NCI-H446 (cell line): ENCODE measurements at regions not wholly inside any gene's neighbourhood (a gene's known extent, or its start where the extent isn't known, plus 50 kb on each side); places are given as distances from the start of the nearest gene placed in this dataset.
"Not testable (repeated sequence)": the region's sequence is repeated elsewhere in the genome, so short reads cannot be mapped to it uniquely, and the experiment has no call there.

Source experiments
- DNase-seq, 2 experiments: peaks; one replicate each; lab custom pipeline; 2025; lab: John Stamatoyannopoulos, UW

GRCh38 chrX:75673468-75673867, 111.6 kb downstream of the MAGEE2 start:
- no peak for DNase-seq

GRCh38 chrX:75655627-75656026, 129.4 kb downstream of the MAGEE2 start:
- DNase-seq = no peak

GRCh38 chrX:75649829-75650228, 127.0 kb upstream of the ZDHHC15 start:
- no peak for DNase-seq

- no peak for DNase-seq
Measured at GRCh38 chrX:75648803-75649588, 126.2 kb upstream of the ZDHHC15 start.

- no peak for DNase-seq
Measured at GRCh38 chrX:75642811-75643361, 120.0 kb upstream of the ZDHHC15 start.

GRCh38 chrX:75638332-75638731, 115.5 kb upstream of the ZDHHC15 start:
- DNase-seq = no peak

GRCh38 chrX:75625232-75625631, 102.4 kb upstream of the ZDHHC15 start:
- DNase-seq = no peak

- DNase-seq = no peak
Measured at GRCh38 chrX:75623535-75623934, 100.7 kb upstream of the ZDHHC15 start.

GRCh38 chrX:75609406-75609805, 86.6 kb upstream of the ZDHHC15 start:
- no peak for DNase-seq

GRCh38 chrX:75603833-75604232, 81.0 kb upstream of the ZDHHC15 start:
- peak in 1 of 2 experiments; percentile 13 for DNase-seq

- DNase-seq = not testable (repeated sequence)
Measured at GRCh38 chrX:75602022-75602421, 79.2 kb upstream of the ZDHHC15 start.

GRCh38 chrX:75596178-75596577, 73.3 kb upstream of the ZDHHC15 start:
- no peak for DNase-seq

GRCh38 chrX:75593186-75593585, 70.3 kb upstream of the ZDHHC15 start:
- not testable (repeated sequence) for DNase-seq

- no peak for DNase-seq
Measured at GRCh38 chrX:75582511-75582910, 59.7 kb upstream of the ZDHHC15 start.
